C4-2B (cell line): ENCODE measurements at regions not wholly inside any gene's neighbourhood (a gene's known extent, or its start where the extent isn't known, plus 50 kb on each side); places are given as distances from the start of the nearest gene placed in this dataset.

ENCODE experiments used
- ZFX ChIP-seq: fragments of 450-650 bp; IDR thresholded peaks from 2 replicates; pipeline ENCODE4 v1.6.1; 2017
- TF ChIP-seq, protein P1 (sequence below): fragments of 450-650 bp; conservative IDR thresholded peaks from 2 replicates; pipeline ENCODE4 v1.5.1; 2017; ENCODE audit warnings: mild to moderate bottlenecking

DNA sequence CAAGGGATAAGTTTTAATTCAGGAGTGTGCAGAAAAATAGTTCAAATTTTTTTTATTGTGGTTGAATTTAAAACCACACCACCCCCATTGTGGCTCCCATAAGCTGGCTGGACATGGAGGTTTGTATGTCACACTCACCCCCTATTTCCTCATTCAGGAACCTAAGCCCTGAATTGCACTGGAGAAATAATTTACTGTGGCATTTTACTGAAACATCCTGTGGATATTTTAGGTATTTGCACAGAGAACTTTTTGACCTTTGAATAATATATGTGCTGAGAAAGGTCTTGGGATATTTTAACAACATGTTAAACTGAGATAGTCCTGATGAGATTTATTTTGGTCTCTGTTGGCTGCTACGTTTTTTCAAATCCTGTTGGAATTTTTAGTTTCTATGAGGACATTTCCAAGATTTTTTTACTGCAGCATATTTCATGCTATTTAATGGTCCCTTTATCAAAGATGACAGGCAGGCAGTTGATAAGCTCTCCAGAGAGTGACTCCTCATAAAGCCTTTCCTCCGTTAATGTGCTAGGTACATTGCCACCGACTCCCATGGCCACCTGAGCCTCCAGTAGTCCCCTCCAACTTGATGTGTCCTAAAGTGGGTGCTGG is 51.2 kb upstream of the PALM2AKAP2 start:
- TF ChIP-seq, protein P1, sequence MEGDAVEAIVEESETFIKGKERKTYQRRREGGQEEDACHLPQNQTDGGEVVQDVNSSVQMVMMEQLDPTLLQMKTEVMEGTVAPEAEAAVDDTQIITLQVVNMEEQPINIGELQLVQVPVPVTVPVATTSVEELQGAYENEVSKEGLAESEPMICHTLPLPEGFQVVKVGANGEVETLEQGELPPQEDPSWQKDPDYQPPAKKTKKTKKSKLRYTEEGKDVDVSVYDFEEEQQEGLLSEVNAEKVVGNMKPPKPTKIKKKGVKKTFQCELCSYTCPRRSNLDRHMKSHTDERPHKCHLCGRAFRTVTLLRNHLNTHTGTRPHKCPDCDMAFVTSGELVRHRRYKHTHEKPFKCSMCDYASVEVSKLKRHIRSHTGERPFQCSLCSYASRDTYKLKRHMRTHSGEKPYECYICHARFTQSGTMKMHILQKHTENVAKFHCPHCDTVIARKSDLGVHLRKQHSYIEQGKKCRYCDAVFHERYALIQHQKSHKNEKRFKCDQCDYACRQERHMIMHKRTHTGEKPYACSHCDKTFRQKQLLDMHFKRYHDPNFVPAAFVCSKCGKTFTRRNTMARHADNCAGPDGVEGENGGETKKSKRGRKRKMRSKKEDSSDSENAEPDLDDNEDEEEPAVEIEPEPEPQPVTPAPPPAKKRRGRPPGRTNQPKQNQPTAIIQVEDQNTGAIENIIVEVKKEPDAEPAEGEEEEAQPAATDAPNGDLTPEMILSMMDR, result no peak
- no peak for TF ChIP-seq ZFX
